Esophagus muscularis mucosa (tissue), 4 donors: ENCODE measurements at regions not wholly inside any gene's neighbourhood (a gene's known extent, or its start where the extent isn't known, plus 50 kb on each side); places are given as distances from the start of the nearest gene placed in this dataset.

Source experiments
- EP300 ChIP-seq: sonication (generic); formaldehyde crosslinking; IDR thresholded peaks from one replicate; pipeline ENCODE4 v1.6.1; 2017; ENCODE audit warnings: antibody characterized with exemption
- POLR2AphosphoS5 ChIP-seq, 2 donors: sonication (generic); formaldehyde crosslinking; IDR thresholded peaks; one replicate each; pipeline ENCODE4 v1.6.1; 2017; ENCODE audit warnings: antibody characterized with exemption in 2 of 2
- TF ChIP-seq, protein P1 (sequence below), 3 experiments: fragments of 200-600 bp in 2 of 3; fragments of 450-650 bp in 1 of 3; sonication (generic) in 2 of 3; IDR thresholded peaks; one replicate each; pipeline ENCODE4 v1.5.1; 2017 to 2019; ENCODE audit warnings: antibody characterized with exemption in 3 of 3, mild to moderate bottlenecking in 2 of 3, moderate library complexity in 1 of 3

- TF ChIP-seq POLR2AphosphoS5 (IDR thresholded peaks at IDR 0.05) = no peak
- TF ChIP-seq, protein P1, sequence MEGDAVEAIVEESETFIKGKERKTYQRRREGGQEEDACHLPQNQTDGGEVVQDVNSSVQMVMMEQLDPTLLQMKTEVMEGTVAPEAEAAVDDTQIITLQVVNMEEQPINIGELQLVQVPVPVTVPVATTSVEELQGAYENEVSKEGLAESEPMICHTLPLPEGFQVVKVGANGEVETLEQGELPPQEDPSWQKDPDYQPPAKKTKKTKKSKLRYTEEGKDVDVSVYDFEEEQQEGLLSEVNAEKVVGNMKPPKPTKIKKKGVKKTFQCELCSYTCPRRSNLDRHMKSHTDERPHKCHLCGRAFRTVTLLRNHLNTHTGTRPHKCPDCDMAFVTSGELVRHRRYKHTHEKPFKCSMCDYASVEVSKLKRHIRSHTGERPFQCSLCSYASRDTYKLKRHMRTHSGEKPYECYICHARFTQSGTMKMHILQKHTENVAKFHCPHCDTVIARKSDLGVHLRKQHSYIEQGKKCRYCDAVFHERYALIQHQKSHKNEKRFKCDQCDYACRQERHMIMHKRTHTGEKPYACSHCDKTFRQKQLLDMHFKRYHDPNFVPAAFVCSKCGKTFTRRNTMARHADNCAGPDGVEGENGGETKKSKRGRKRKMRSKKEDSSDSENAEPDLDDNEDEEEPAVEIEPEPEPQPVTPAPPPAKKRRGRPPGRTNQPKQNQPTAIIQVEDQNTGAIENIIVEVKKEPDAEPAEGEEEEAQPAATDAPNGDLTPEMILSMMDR (IDR thresholded peaks at IDR 0.05) = no peak
- no peak for TF ChIP-seq EP300
These were observed 185.8 kb upstream of the MAN1A1 start for GRCh38 chr6:119535332-119535731.
